ENCODE measurements at regions not wholly inside any gene's neighbourhood (a gene's known extent, or its start where the extent isn't known, plus 50 kb on each side); places are given as distances from the start of the nearest gene placed in this dataset.

- H3K36me3 ChIP-seq (replicated peaks in 1 of 2) = no peaks in the 10 kb centered on the region
- H3K9me3 ChIP-seq (replicated peaks in 1 of 3) = no peaks in the 10 kb centered on the region
- H3K27ac ChIP-seq = no peak overlapping the region
- intact Hi-C loops (cut with DNase I) = no loop called here
- DNase-seq = no peak
- no peak overlapping the region for H3K4me3 ChIP-seq
- no peaks in the 10 kb centered on the region for H3K27me3 ChIP-seq
- H3K4me1 ChIP-seq (replicated peaks in 1 of 2) = no peaks in the 10 kb centered on the region
- no peak for TF ChIP-seq CTCF (IDR thresholded peaks at IDR 0.05)
- TF ChIP-seq POLR2A (IDR thresholded peaks at IDR 0.05) = no peak
- 88 to 94% (median 92%) methylated on average over 18 to 20 of the region's 20 CpGs for WGBS, 4 donors
Observed at GRCh38 chr2:2860589-2861300, 516.9 kb downstream of the EIPR1 start.

- intact Hi-C loops (cut with DNase I) = no loop called here
Observed at GRCh38 chr2:2859732-2860131, 517.9 kb downstream of the EIPR1 start.

DNA sequence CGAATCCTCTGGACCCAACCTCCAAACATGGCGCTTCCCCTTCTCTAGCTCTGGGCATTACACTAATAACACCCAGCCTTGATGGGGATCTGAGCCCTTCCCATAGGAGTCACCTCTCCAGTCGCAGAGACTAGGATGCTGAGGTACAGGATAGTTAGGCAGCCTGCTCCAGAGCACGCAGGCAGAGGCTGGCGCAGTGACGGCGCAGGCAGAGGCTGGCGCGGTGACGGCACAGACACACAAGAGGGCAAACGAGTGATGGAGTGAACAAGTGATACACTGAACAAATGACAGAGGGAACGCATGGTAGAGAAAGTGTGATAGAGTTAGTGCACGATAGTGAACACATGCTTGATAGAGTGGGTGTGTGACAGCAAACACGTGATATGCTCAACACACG, 518.5 kb downstream of the EIPR1 start:
- no peak overlapping the region for H3K4me3 ChIP-seq
- no peaks in the 10 kb centered on the region for H3K36me3 ChIP-seq (replicated peaks in 1 of 2)
- H3K4me1 ChIP-seq (replicated peaks in 1 of 2) = no peaks in the 10 kb centered on the region
- intact Hi-C loops (cut with DNase I) = no loop called here
- DNase-seq = no peak
- H3K27me3 ChIP-seq = no peaks in the 10 kb centered on the region
- H3K9me3 ChIP-seq (replicated peaks in 1 of 3) = no peaks in the 10 kb centered on the region
- no peak overlapping the region for H3K27ac ChIP-seq
- TF ChIP-seq POLR2A (IDR thresholded peaks at IDR 0.05) (no peak), CTCF (IDR thresholded peaks at IDR 0.05) (no peak)
- 92 to 96% (median 95%) methylated on average over 15 of the region's 15 CpGs for WGBS, 4 donors

More at GRCh38 chr2:2859732-2860131, 517.9 kb downstream of the EIPR1 start:
- Histone ChIP-seq H3K9me3 (replicated peaks in 1 of 3) (no peaks in the 10 kb centered on the region), H3K27ac (no peak overlapping the region), H3K27me3 (no peaks in the 10 kb centered on the region), H3K36me3 (replicated peaks in 1 of 2) (no peaks in the 10 kb centered on the region), H3K4me1 (replicated peaks in 1 of 2) (no peaks in the 10 kb centered on the region), H3K4me3 (no peak overlapping the region)
- 79 to 89% (median 83%) methylated on average over 9 of the region's 9 CpGs for WGBS, 4 donors
- no peak for DNase-seq
- TF ChIP-seq CTCF (IDR thresholded peaks at IDR 0.05) (no peak), POLR2A (IDR thresholded peaks at IDR 0.05) (no peak)

- Histone ChIP-seq H3K27me3 (no peaks in the 10 kb centered on the region), H3K4me1 (replicated peaks in 1 of 2) (no peaks in the 10 kb centered on the region), H3K4me3 (no peak overlapping the region), H3K36me3 (replicated peaks in 1 of 2) (no peaks in the 10 kb centered on the region), H3K9me3 (replicated peaks in 1 of 3) (no peaks in the 10 kb centered on the region), H3K27ac (no peak overlapping the region)
- 61 to 76% (median 68%) methylated on average over 3 of the region's 3 CpGs for WGBS, 4 donors
- TF ChIP-seq POLR2A (IDR thresholded peaks at IDR 0.05) (no peak), CTCF (IDR thresholded peaks at IDR 0.05) (no peak)
- intact Hi-C loops (cut with DNase I) = no loop called here
- no peak for DNase-seq
Observed at GRCh38 chr2:2856723-2857415, 520.7 kb downstream of the EIPR1 start.
